Common myeloid progenitor, CD34-positive (primary cell): ENCODE measurements at regions not wholly inside any gene's neighbourhood (a gene's known extent, or its start where the extent isn't known, plus 50 kb on each side); places are given as distances from the start of the nearest gene placed in this dataset.

Experiments used
- CTCF ChIA-PET: fragments of 350-600 bp; sonication (Branson Sonifier 250); formaldehyde crosslinking; loops from one replicate; lab custom pipeline; 2021; ENCODE audit warnings: antibody characterized with exemption; lab: Charles Lee
- POLR2A ChIA-PET: fragments of 350-600 bp; sonication (Branson Sonifier 250); formaldehyde crosslinking; loops from one replicate; lab custom pipeline; 2021; ENCODE audit warnings: antibody characterized with exemption; lab: Charles Lee
- DNase-seq, 3 donors: peaks; one replicate each; pipeline versions ENCODE4 v3.0.0 to v3.0.0-alpha.2; 2013
- H3K27ac ChIP-seq, 2 experiments: 1 replicate in 1 of 2; 2 replicates in 1 of 2; pipeline ENCODE4 v1.7.0; 2013; ENCODE audit warnings: inconsistent platforms in 2 of 2, low read length in 2 of 2, mild to moderate bottlenecking in 2 of 2, low read depth in 1 of 2, moderate library complexity in 1 of 2; ENCODE audit not compliant: severe bottlenecking in 2 of 2, insufficient read depth in 1 of 2, poor library complexity in 1 of 2
- H3K27me3 ChIP-seq, 5 experiments: replicated peaks in 2 of 5; 1 replicate in 3 of 5; 2 replicates in 2 of 5; pipeline versions ENCODE4 v1.6.1 to v1.7.0; 2013; ENCODE audit warnings: low read length in 4 of 5, mild to moderate bottlenecking in 2 of 5, moderate library complexity in 2 of 5, inconsistent platforms in 1 of 5; ENCODE audit not compliant: insufficient read depth in 5 of 5, control insufficient read depth in 4 of 5
- H3K36me3 ChIP-seq, 4 experiments: 1 replicate in 2 of 4; 2 replicates in 2 of 4; pipeline versions ENCODE4 v1.6.1 to v1.7.0; 2013; ENCODE audit warnings: low read length in 3 of 4, control low read depth in 1 of 4, mild to moderate bottlenecking in 1 of 4; ENCODE audit not compliant: control insufficient read depth in 4 of 4, insufficient read depth in 4 of 4
- H3K4me1 ChIP-seq, 4 experiments: 1 replicate in 3 of 4; 2 replicates in 1 of 4; pipeline versions ENCODE4 v1.6.1 to v1.7.1; 2013; ENCODE audit warnings: low read length in 3 of 4, mild to moderate bottlenecking in 3 of 4, control low read depth in 1 of 4, inconsistent platforms in 1 of 4, moderate library complexity in 1 of 4; ENCODE audit not compliant: control insufficient read depth in 4 of 4, insufficient read depth in 4 of 4; ENCODE audit errors: control extremely low read depth in 1 of 4
- H3K4me3 ChIP-seq, 7 experiments: 1 replicate in 4 of 7; 2 replicates in 3 of 7; pipeline versions ENCODE4 v1.5.1 to v1.7.0; 2013; ENCODE audit warnings: mild to moderate bottlenecking in 7 of 7, low read length in 6 of 7, moderate library complexity in 6 of 7, inconsistent platforms in 2 of 7, low read depth in 2 of 7, control low read depth in 1 of 7; ENCODE audit not compliant: insufficient read depth in 4 of 7, control insufficient read depth in 1 of 7; ENCODE audit errors: extremely low read depth in 1 of 7
- H3K9me3 ChIP-seq, 5 experiments: 1 replicate in 4 of 5; 2 replicates in 1 of 5; pipeline versions ENCODE4 v1.6.1 to v1.7.1; 2013; ENCODE audit warnings: low read length in 4 of 5, mild to moderate bottlenecking in 2 of 5, inconsistent platforms in 1 of 5, low read depth in 1 of 5, moderate library complexity in 1 of 5; ENCODE audit not compliant: control insufficient read depth in 4 of 5, insufficient read depth in 2 of 5; ENCODE audit errors: control extremely low read depth in 1 of 5
- WGBS: methylation state at CpG from one replicate; pipeline ENCODE4 v1.1.5; 2013; ENCODE audit not compliant: insufficient coverage; 5-methylcytosine and 5-hydroxymethylcytosine counted together

GRCh38 chr10:64134676-64135075, 613.5 kb downstream of the REEP3 start:
- 100% methylated on average over 1 of the region's 1 CpG for WGBS
- Histone ChIP-seq H3K27me3 (no peaks in the 10 kb centered on the region), H3K36me3 (no peaks in the 10 kb centered on the region), H3K9me3 (no peaks in the 10 kb centered on the region), H3K27ac (no peak overlapping the region), H3K4me3 (no peak overlapping the region), H3K4me1 (no peaks in the 10 kb centered on the region)
- CTCF ChIA-PET = no interaction called here
- POLR2A ChIA-PET = no interaction called here
- DNase-seq = no peak

- Histone ChIP-seq H3K27me3 (no peaks in the 10 kb centered on the region), H3K27ac (no peak overlapping the region), H3K9me3 (peaks cover 0 to 1% (median 0%) of the 10 kb centered on the region in 5 experiments), H3K36me3 (no peaks in the 10 kb centered on the region), H3K4me1 (no peaks in the 10 kb centered on the region), H3K4me3 (no peak overlapping the region)
- CTCF ChIA-PET = no interaction called here
- POLR2A ChIA-PET = no interaction called here
- no peak for DNase-seq
- WGBS = 100% methylated on average over 1 of the region's 3 CpGs
Observed at GRCh38 chr10:64142395-64142794, 621.2 kb downstream of the REEP3 start.

- Histone ChIP-seq H3K27me3 (no peaks in the 10 kb centered on the region), H3K36me3 (no peaks in the 10 kb centered on the region), H3K9me3 (peaks cover 0 to 1% (median 0%) of the 10 kb centered on the region in 5 experiments), H3K4me3 (no peak overlapping the region), H3K4me1 (no peaks in the 10 kb centered on the region), H3K27ac (no peak overlapping the region)
- no peak for DNase-seq
- ChIA-PET POLR2A (no interaction called here), CTCF (no interaction called here)
Observed at GRCh38 chr10:64148607-64149006, 627.4 kb downstream of the REEP3 start.

- DNase-seq = no peak
- no peaks in the 10 kb centered on the region for H3K27me3 ChIP-seq
- ChIA-PET POLR2A (no interaction called here), CTCF (no interaction called here)
- no peak overlapping the region for H3K27ac ChIP-seq
- no peak overlapping the region for H3K4me3 ChIP-seq
- no peaks in the 10 kb centered on the region for H3K36me3 ChIP-seq
- 79% methylated on average over 2 of the region's 3 CpGs for WGBS
- no peaks in the 10 kb centered on the region for H3K4me1 ChIP-seq
- no peaks in the 10 kb centered on the region for H3K9me3 ChIP-seq
Observed at GRCh38 chr10:64156166-64156565, 635.0 kb downstream of the REEP3 start.

GRCh38 chr10:64158551-64158950, 637.4 kb downstream of the REEP3 start:
- Histone ChIP-seq H3K4me1 (no peaks in the 10 kb centered on the region), H3K9me3 (no peaks in the 10 kb centered on the region), H3K4me3 (no peak overlapping the region), H3K36me3 (no peaks in the 10 kb centered on the region), H3K27ac (no peak overlapping the region), H3K27me3 (no peaks in the 10 kb centered on the region)
- no peak for DNase-seq
- CTCF ChIA-PET = no interaction called here
- 89% methylated on average over 1 of the region's 2 CpGs for WGBS
- POLR2A ChIA-PET = no interaction called here

- POLR2A ChIA-PET = no interaction called here
- CTCF ChIA-PET = no interaction called here
- Histone ChIP-seq H3K36me3 (no peaks in the 10 kb centered on the region), H3K9me3 (no peaks in the 10 kb centered on the region), H3K4me3 (no peak overlapping the region), H3K27me3 (no peaks in the 10 kb centered on the region), H3K4me1 (no peaks in the 10 kb centered on the region), H3K27ac (no peak overlapping the region)
- 100% methylated on average over 1 of the region's 2 CpGs for WGBS
- no peak for DNase-seq
Observed at GRCh38 chr10:64159910-64160872, 639.0 kb downstream of the REEP3 start.

- ChIA-PET CTCF (no interaction called here), POLR2A (no interaction called here)
- Histone ChIP-seq H3K36me3 (no peaks in the 10 kb centered on the region), H3K27ac (no peak overlapping the region), H3K4me1 (no peaks in the 10 kb centered on the region), H3K9me3 (peaks cover 0 to 2% (median 0%) of the 10 kb centered on the region in 5 experiments), H3K4me3 (no peak overlapping the region), H3K27me3 (no peaks in the 10 kb centered on the region)
- no peak for DNase-seq
- WGBS = 97% methylated on average over 20 of the region's 35 CpGs
Observed at GRCh38 chr10:64170791-64171190, 649.6 kb downstream of the REEP3 start.
